Peyer's patch (tissue), 4 donors: ENCODE measurements at regions not wholly inside any gene's neighbourhood (a gene's known extent, or its start where the extent isn't known, plus 50 kb on each side); places are given as distances from the start of the nearest gene placed in this dataset.

ENCODE experiments used
- DNase-seq, 3 donors: peaks; one replicate each; pipeline ENCODE4 v3.0.0-alpha.2; 2017 to 2019
- H3K27ac ChIP-seq, 4 donors: fragments of 200-600 bp; sonication (generic); one replicate each; pipeline ENCODE4 v1.5.1; 2016 to 2019
- H3K27me3 ChIP-seq, 2 donors: fragments of 200-600 bp; sonication (generic); one replicate each; pipeline ENCODE4 v1.5.1; 2019
- H3K36me3 ChIP-seq, 3 donors: fragments of 200-600 bp; sonication (generic); one replicate each; pipeline ENCODE4 v1.5.1; 2016 to 2019
- H3K4me1 ChIP-seq, 4 donors: fragments of 200-600 bp; sonication (generic); one replicate each; pipeline ENCODE4 v1.5.1; 2016 to 2019
- H3K4me3 ChIP-seq, 4 donors: fragments of 200-600 bp; sonication (generic); 1 replicate in 3 of 4; 2 replicates in 1 of 4; pipeline ENCODE4 v1.5.1; 2016 to 2019; ENCODE audit warnings: mild to moderate bottlenecking in 1 of 4
- H3K9me3 ChIP-seq, 4 donors: fragments of 200-600 bp; sonication (generic); one replicate each; pipeline ENCODE4 v1.5.1; 2016 to 2019; ENCODE audit warnings: mild to moderate bottlenecking in 1 of 4
- POLR2A ChIP-seq, 2 donors: fragments of 450-650 bp; IDR thresholded peaks; one replicate each; pipeline ENCODE4 v1.5.1; 2017; ENCODE audit warnings: antibody characterized with exemption in 2 of 2, mild to moderate bottlenecking in 2 of 2, moderate library complexity in 2 of 2
- TF ChIP-seq, protein P1 (sequence below), 6 experiments: fragments of 450-650 bp in 4 of 6; fragments of 200-600 bp in 2 of 6; sonication (generic) in 1 of 6; IDR thresholded peaks; one replicate each; pipeline ENCODE4 v1.5.1; 2017 to 2019; ENCODE audit warnings: antibody characterized with exemption in 6 of 6, mild to moderate bottlenecking in 3 of 6, moderate library complexity in 1 of 6

DNA sequence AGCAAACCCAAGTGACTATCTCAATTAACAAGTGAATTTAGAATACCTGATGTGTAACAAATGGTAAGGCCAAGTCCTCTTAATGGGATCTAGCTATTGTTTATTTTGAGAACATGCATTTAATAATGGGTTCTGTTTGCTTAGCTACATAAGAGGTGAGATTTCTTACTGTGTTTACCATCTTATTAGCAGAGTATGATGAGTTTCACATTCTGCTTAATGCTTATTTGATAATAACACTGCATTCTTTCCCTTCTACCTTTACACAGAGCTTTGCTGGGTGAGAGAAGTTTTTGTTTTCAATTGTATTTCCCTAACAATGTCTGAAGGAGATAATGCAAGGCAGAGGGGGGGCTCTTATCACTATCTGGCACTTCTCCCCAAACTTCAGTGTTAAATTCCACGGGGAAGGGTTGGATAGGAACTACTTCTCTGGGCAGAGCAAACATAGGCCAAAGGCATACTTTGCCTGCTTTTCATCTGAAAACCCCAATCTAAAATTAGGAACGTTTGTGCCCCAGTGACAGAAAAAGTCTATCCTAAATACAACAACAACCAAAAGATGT is 129.0 kb upstream of the ATXN7L3B start:
- Histone ChIP-seq H3K27me3 (no peaks in the 10 kb centered on the region), H3K4me1 (no peaks in the 10 kb centered on the region), H3K36me3 (no peaks in the 10 kb centered on the region), H3K27ac (no peak overlapping the region), H3K4me3 (no peak overlapping the region), H3K9me3 (no peaks in the 10 kb centered on the region)
- no peak for TF ChIP-seq POLR2A (IDR thresholded peaks at IDR 0.05)
- TF ChIP-seq, protein P1, sequence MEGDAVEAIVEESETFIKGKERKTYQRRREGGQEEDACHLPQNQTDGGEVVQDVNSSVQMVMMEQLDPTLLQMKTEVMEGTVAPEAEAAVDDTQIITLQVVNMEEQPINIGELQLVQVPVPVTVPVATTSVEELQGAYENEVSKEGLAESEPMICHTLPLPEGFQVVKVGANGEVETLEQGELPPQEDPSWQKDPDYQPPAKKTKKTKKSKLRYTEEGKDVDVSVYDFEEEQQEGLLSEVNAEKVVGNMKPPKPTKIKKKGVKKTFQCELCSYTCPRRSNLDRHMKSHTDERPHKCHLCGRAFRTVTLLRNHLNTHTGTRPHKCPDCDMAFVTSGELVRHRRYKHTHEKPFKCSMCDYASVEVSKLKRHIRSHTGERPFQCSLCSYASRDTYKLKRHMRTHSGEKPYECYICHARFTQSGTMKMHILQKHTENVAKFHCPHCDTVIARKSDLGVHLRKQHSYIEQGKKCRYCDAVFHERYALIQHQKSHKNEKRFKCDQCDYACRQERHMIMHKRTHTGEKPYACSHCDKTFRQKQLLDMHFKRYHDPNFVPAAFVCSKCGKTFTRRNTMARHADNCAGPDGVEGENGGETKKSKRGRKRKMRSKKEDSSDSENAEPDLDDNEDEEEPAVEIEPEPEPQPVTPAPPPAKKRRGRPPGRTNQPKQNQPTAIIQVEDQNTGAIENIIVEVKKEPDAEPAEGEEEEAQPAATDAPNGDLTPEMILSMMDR (IDR thresholded peaks at IDR 0.05), result no peak
- no peak for DNase-seq

DNA sequence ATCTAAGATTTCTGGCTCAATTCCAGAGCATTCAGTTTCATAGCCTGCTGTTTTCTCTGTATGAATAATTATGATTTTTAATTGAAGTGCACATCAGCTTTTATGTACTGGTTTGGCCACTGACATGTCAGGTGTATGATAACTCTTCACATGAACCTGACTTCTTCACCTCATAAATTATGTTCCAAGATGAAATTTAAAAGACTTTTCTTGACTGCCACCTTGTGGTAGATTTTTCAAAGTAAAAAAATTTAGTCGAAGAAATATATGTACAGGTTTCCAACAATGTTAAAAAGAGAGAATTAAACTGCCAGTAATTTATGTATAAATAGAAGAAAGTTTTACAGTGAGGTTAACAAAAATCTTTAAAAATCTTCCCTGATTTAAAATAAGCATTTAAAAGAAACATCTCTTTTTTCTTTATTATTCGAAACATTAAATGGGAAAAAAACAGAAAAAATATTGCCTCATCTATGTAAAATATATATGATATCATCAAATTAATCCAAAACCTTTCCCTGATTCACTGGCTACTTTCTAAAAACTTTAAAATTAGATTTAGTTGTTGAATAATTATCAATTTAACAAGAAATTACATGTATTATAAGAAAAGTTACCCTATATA is 124.9 kb upstream of the ATXN7L3B start:
- Histone ChIP-seq H3K4me1 (no peaks in the 10 kb centered on the region), H3K36me3 (no peaks in the 10 kb centered on the region), H3K27me3 (no peaks in the 10 kb centered on the region), H3K4me3 (no peak overlapping the region), H3K9me3 (no peaks in the 10 kb centered on the region), H3K27ac (no peak overlapping the region)
- no peak for DNase-seq
- no peak for TF ChIP-seq POLR2A (IDR thresholded peaks at IDR 0.05)
- TF ChIP-seq, protein P1 (IDR thresholded peaks at IDR 0.05), result peak in 3 of 6 experiments; percentile 29 to 36 (median 31)

- H3K4me1 ChIP-seq, result no peaks in the 10 kb centered on the region
- no peak overlapping the region for H3K4me3 ChIP-seq
- TF ChIP-seq POLR2A (IDR thresholded peaks at IDR 0.05), result no peak
- TF ChIP-seq, protein P1 (IDR thresholded peaks at IDR 0.05), result peak in 3 of 6 experiments; percentile 24 to 36 (median 30)
- H3K27me3 ChIP-seq, result no peaks in the 10 kb centered on the region
- no peaks in the 10 kb centered on the region for H3K9me3 ChIP-seq
- no peak overlapping the region for H3K27ac ChIP-seq
- no peaks in the 10 kb centered on the region for H3K36me3 ChIP-seq
- no peak for DNase-seq
These were observed 122.0 kb upstream of the ATXN7L3B start for GRCh38 chr12:74415633-74416032.

DNA sequence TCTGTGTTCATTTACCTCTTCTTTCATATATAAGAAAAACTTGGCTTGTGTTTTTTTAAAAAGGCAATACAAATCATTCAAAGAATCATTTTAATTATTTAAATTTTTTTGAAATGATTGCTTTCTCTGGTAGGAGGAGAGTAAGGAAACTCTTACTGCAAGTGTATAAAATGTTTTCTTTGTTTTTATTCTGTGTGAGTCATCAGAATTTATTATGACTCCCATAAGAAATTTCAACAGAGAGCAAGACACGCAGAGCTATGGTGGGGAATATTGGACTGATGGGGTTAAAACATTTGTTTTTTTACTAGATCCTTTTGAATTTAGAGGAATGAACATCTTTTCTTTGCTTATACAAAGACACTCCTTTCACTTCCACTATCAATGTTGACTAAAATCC is 119.1 kb upstream of the ATXN7L3B start:
- no peak overlapping the region for H3K4me3 ChIP-seq
- DNase-seq, result no peak
- H3K9me3 ChIP-seq, result no peaks in the 10 kb centered on the region
- no peaks in the 10 kb centered on the region for H3K27me3 ChIP-seq
- TF ChIP-seq, protein P1 (IDR thresholded peaks at IDR 0.05), result no peak
- no peak for TF ChIP-seq POLR2A (IDR thresholded peaks at IDR 0.05)
- no peak overlapping the region for H3K27ac ChIP-seq
- H3K4me1 ChIP-seq, result no peaks in the 10 kb centered on the region
- no peaks in the 10 kb centered on the region for H3K36me3 ChIP-seq

DNA sequence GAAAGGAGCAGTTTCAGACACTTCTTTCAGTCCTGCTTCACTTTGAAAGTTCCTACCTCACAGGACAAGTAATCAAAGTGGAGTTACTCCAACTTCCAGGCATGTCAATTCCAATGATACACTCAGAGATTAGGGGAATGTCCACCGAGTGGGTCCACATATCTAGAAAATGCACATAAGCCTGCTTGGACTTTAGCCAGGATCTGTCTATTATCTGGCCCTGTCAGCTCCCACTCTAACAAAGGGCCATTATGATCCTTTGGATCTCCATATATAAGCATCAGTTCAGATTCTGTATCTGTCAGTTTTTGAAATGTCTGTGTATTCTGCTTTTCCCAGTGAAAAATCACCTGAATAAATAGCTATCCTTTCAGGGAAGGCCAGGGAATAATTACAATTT is 112.9 kb upstream of the ATXN7L3B start:
- Histone ChIP-seq H3K9me3 (no peaks in the 10 kb centered on the region), H3K4me3 (no peak overlapping the region), H3K4me1 (no peaks in the 10 kb centered on the region), H3K27me3 (no peaks in the 10 kb centered on the region), H3K36me3 (no peaks in the 10 kb centered on the region), H3K27ac (no peak overlapping the region)
- no peak for DNase-seq
- TF ChIP-seq, protein P1 (IDR thresholded peaks at IDR 0.05), result no peak
- TF ChIP-seq POLR2A (IDR thresholded peaks at IDR 0.05), result no peak
